AG04450 (cell line): ENCODE measurements at regions not wholly inside any gene's neighbourhood (a gene's known extent, or its start where the extent isn't known, plus 50 kb on each side); places are given as distances from the start of the nearest gene placed in this dataset.

Source experiments
- CTCF ChIA-PET: fragments of 300-600, 350-600 bp; formaldehyde crosslinking; extraction: SDS; loops from one replicate; lab custom pipeline; 2022; ENCODE audit warnings: antibody characterized with exemption, inconsistent platforms; lab: Charles Lee
- POLR2A ChIA-PET: fragments of 350-600 bp; formaldehyde crosslinking; extraction: SDS; loops from one replicate; lab custom pipeline; 2021; ENCODE audit warnings: antibody characterized with exemption, inconsistent platforms; lab: Yijun Ruan, JAX
- DNase-seq: peaks from one replicate; pipeline ENCODE4 v3.0.0-alpha.2; 2011; ENCODE audit warnings: low read depth, low spot score
- H3K27ac ChIP-seq: one replicate; pipeline ENCODE4 v1.5.1; 2012; ENCODE audit warnings: low read depth, low read length, control low read depth
- H3K27me3 ChIP-seq: one replicate; pipeline ENCODE4 v1.6.0; 2012; ENCODE audit warnings: low read length; ENCODE audit not compliant: control insufficient read depth, insufficient read depth
- H3K4me3 ChIP-seq: 2 replicates; pipeline ENCODE4 v1.5.1; 2011; ENCODE audit warnings: mild to moderate bottlenecking, low read depth, low read length, control low read depth
- H3K9me3 ChIP-seq: 2 replicates; pipeline ENCODE4 v1.5.1; 2012; ENCODE audit warnings: low read length; ENCODE audit not compliant: control insufficient read depth, insufficient read depth
- CTCF ChIP-seq: IDR thresholded peaks from 2 replicates; pipeline ENCODE4 v1.5.1; 2011; ENCODE audit warnings: low read depth, low read length, control low read depth, inconsistent platforms

- no peak for TF ChIP-seq CTCF
- no peak overlapping the region for H3K27ac ChIP-seq
- POLR2A ChIA-PET = no interaction called here
- H3K9me3 ChIP-seq = no peaks in the 10 kb centered on the region
- H3K4me3 ChIP-seq = no peak overlapping the region
- CTCF ChIA-PET = no interaction called here
- no peaks in the 10 kb centered on the region for H3K27me3 ChIP-seq
- DNase-seq = no peak
Measured at GRCh38 chr6:134523051-134523450, 205.1 kb upstream of the SGK1 start.

GRCh38 chr6:134521116-134521501 is 203.2 kb upstream of the SGK1 start:
- no peak for TF ChIP-seq CTCF
- H3K9me3 ChIP-seq = no peaks in the 10 kb centered on the region
- POLR2A ChIA-PET = no interaction called here
- no peak for DNase-seq
- H3K27me3 ChIP-seq = no peaks in the 10 kb centered on the region
- no peak overlapping the region for H3K4me3 ChIP-seq
- H3K27ac ChIP-seq = no peak overlapping the region
- CTCF ChIA-PET = no interaction called here

- H3K9me3 ChIP-seq = no peaks in the 10 kb centered on the region
- no peak for TF ChIP-seq CTCF
- CTCF ChIA-PET = no interaction called here
- DNase-seq = no peak
- H3K4me3 ChIP-seq = no peak overlapping the region
- POLR2A ChIA-PET = no interaction called here
- no peak overlapping the region for H3K27ac ChIP-seq
- H3K27me3 ChIP-seq = no peaks in the 10 kb centered on the region
Measured at GRCh38 chr6:134520181-134521115, 202.5 kb upstream of the SGK1 start.

GRCh38 chr6:134519465-134519864 is 201.6 kb upstream of the SGK1 start:
- TF ChIP-seq CTCF = no peak
- POLR2A ChIA-PET = no interaction called here
- no peak for DNase-seq
- Histone ChIP-seq H3K9me3 (no peaks in the 10 kb centered on the region), H3K4me3 (no peak overlapping the region), H3K27ac (no peak overlapping the region), H3K27me3 (no peaks in the 10 kb centered on the region)
- CTCF ChIA-PET = no interaction called here

GRCh38 chr6:134517868-134518267 is 200.0 kb upstream of the SGK1 start:
- no peak for TF ChIP-seq CTCF
- H3K27ac ChIP-seq = no peak overlapping the region
- H3K9me3 ChIP-seq = no peaks in the 10 kb centered on the region
- no peak overlapping the region for H3K4me3 ChIP-seq
- no peak for DNase-seq
- POLR2A ChIA-PET = no interaction called here
- CTCF ChIA-PET = no interaction called here
- H3K27me3 ChIP-seq = no peaks in the 10 kb centered on the region
